GM12878 (cell line): ENCODE measurements at regions not wholly inside any gene's neighbourhood (a gene's known extent, or its start where the extent isn't known, plus 50 kb on each side); places are given as distances from the start of the nearest gene placed in this dataset.

Source experiments
- ATAC-seq: fragments of 200-7000 bp; cut with Tn5 transposase; 3 replicates; pipeline ENCODE4 v1.9.1; 2020; ENCODE audit warnings: mild to moderate bottlenecking, moderate library complexity
- BruUV-seq: library from RNA; stranded (reverse); fragments of 400-500 nt; replicated peaks from 2 replicates; lab custom pipeline; 2021; lab: Mats Ljungman, UMichigan
- CTCF ChIA-PET: fragments of 300-600 bp; sonication (Branson Sonifier 250); formaldehyde crosslinking; extraction: SDS; loops from one replicate; lab custom pipeline; 2021; ENCODE audit warnings: inconsistent platforms; lab: Yijun Ruan, JAX
- POLR2A ChIA-PET: fragments of 350-600 bp; formaldehyde crosslinking; extraction: SDS; loops from one replicate; lab custom pipeline; 2021; ENCODE audit warnings: inconsistent platforms; lab: Charles Lee
- RAD21 ChIA-PET: fragments of 300-600 bp; sonication (Branson Sonifier 250); formaldehyde crosslinking; loops from one replicate; lab custom pipeline; 2023; ENCODE audit warnings: antibody characterized with exemption; ENCODE audit not compliant: unreplicated experiment; lab: Charles Lee
- SMC1A ChIA-PET: fragments of 300-600 bp; sonication (Branson Sonifier 250); formaldehyde crosslinking; loops from one replicate; lab custom pipeline; 2023; ENCODE audit not compliant: unreplicated experiment, uncharacterized antibody; lab: Charles Lee
- DNase-seq: peaks from one replicate; pipeline ENCODE4 v3.0.0-alpha.2; 2011; ENCODE audit warnings: low read depth, low spot score
- FAIRE-seq: peaks from 3 replicates; lab custom pipeline; 2011; peaks lifted over from hg19 to GRCh38; lab: Jason Lieb, UNC
- H2AFZ ChIP-seq: 2 replicates; pipeline ENCODE4 v1.6.0; 2011; ENCODE audit warnings: low read depth, low read length, control low read depth; ENCODE audit not compliant: control insufficient read depth
- H3K27ac ChIP-seq: 2 replicates; pipeline ENCODE4 v1.5.1; 2011; ENCODE audit warnings: control low read depth; ENCODE audit not compliant: control insufficient read depth, insufficient read depth
- H3K27me3 ChIP-seq, 2 experiments: replicated peaks in 1 of 2; 2 replicates each; pipeline versions ENCODE4 v1.6.0 to v1.6.1; 2011; ENCODE audit warnings: low read length in 1 of 2; ENCODE audit not compliant: control insufficient read depth in 2 of 2, insufficient read depth in 2 of 2
- H3K36me3 ChIP-seq, 2 experiments: 2 replicates each; pipeline ENCODE4 v1.5.1; 2011; ENCODE audit warnings: low read length in 1 of 2; ENCODE audit not compliant: control insufficient read depth in 2 of 2, insufficient read depth in 2 of 2
- H3K4me1 ChIP-seq: 2 replicates; pipeline ENCODE4 v1.6.1; 2011; ENCODE audit warnings: mild to moderate bottlenecking, low read length, moderate library complexity, mixed read lengths; ENCODE audit not compliant: control insufficient read depth, insufficient read depth
- H3K4me2 ChIP-seq: 2 replicates; pipeline ENCODE4 v1.6.0; 2011; ENCODE audit warnings: control low read depth; ENCODE audit not compliant: control insufficient read depth, insufficient read depth
- H3K4me3 ChIP-seq: fragments of 200-600 bp; sonication (generic); 2 replicates; pipeline ENCODE4 v1.5.1; 2016
- H3K79me2 ChIP-seq: 2 replicates; pipeline ENCODE4 v1.6.0; 2011; ENCODE audit warnings: low read length; ENCODE audit not compliant: control insufficient read depth, insufficient read depth
- H3K9ac ChIP-seq: 2 replicates; pipeline ENCODE4 v1.8.0; 2011; ENCODE audit warnings: low read length, control low read depth, mixed read lengths; ENCODE audit not compliant: control insufficient read depth, insufficient read depth
- H3K9me3 ChIP-seq: replicated peaks from 3 replicates; pipeline ENCODE4 v1.5.1; 2011; ENCODE audit warnings: mild to moderate bottlenecking, low read length; ENCODE audit not compliant: control insufficient read depth, insufficient read depth
- H4K20me1 ChIP-seq: 2 replicates; pipeline ENCODE4 v1.6.0; 2011; ENCODE audit not compliant: control insufficient read depth, insufficient read depth
- ATF3 ChIP-seq: IDR thresholded peaks from 2 replicates; pipeline ENCODE4 v1.6.1; 2011; ENCODE audit warnings: low read depth, mild to moderate bottlenecking, low read length, moderate library complexity, borderline replicate concordance; ENCODE audit errors: extremely low read depth
- ATF7 ChIP-seq: fragments of 450-650 bp; IDR thresholded peaks from 2 replicates; pipeline ENCODE4 v1.6.1; 2016; ENCODE audit warnings: low read depth, mild to moderate bottlenecking
- BACH1 ChIP-seq: fragments of 450-650 bp; IDR thresholded peaks from 2 replicates; pipeline ENCODE4 v1.6.1; 2017; ENCODE audit warnings: mild to moderate bottlenecking, borderline replicate concordance
- IKZF2 ChIP-seq, 2 experiments: fragments of 450-650 bp; IDR thresholded peaks; 2 replicates each; pipeline ENCODE4 v1.6.1; 2017; ENCODE audit warnings: mild to moderate bottlenecking in 2 of 2, moderate library complexity in 2 of 2
- JUNB ChIP-seq: IDR thresholded peaks from 2 replicates; pipeline ENCODE4 v1.6.1; 2016; ENCODE audit warnings: antibody characterized with exemption, mild to moderate bottlenecking
- POLR2AphosphoS5 ChIP-seq: IDR thresholded peaks from 2 replicates; pipeline ENCODE4 v1.6.1; 2011; ENCODE audit warnings: mild to moderate bottlenecking, low read length, inconsistent platforms
- RFX5 ChIP-seq: IDR thresholded peaks from 2 replicates; pipeline ENCODE4 v1.6.1; 2011; ENCODE audit warnings: low read depth, low read length, improper control_type of control experiment
- ZBED1 ChIP-seq: IDR thresholded peaks from 2 replicates; pipeline ENCODE4 v1.6.1; 2016; ENCODE audit warnings: borderline replicate concordance
- ZNF592 ChIP-seq: fragments of 450-650 bp; IDR thresholded peaks from 2 replicates; pipeline ENCODE4 v1.6.1; 2017; ENCODE audit warnings: mild to moderate bottlenecking, moderate library complexity
- WGBS: methylation state at CpG from one replicate; pipeline ENCODE4 v1.1.6; 2016; ENCODE audit warnings: low lambda C conversion rate; ENCODE audit not compliant: insufficient replicate concordance, insufficient coverage; ENCODE audit errors: missing lambda C conversion rate; 5-methylcytosine and 5-hydroxymethylcytosine counted together
- in situ Hi-C: fragments of 300-500 bp; cut with MboI; formaldehyde crosslinking; loops from 9 replicates; pipeline ENCODE4 v1.14.3; 2018; ENCODE audit warnings: mixed read lengths
- intact Hi-C: fragments of 100-400 bp; cut with micrococcal nuclease; formaldehyde crosslinking; loops from one replicate; pipeline ENCODE4 v1.14.2; 2022; ENCODE audit not compliant: unreplicated experiment
- TF ChIP-seq, protein P1 (sequence below): fragments of 450-650 bp; IDR thresholded peaks from 2 replicates; pipeline ENCODE4 v1.6.1; 2017; ENCODE audit warnings: mild to moderate bottlenecking, low read depth, inconsistent platforms; ENCODE audit not compliant: poor library complexity, severe bottlenecking

- no TSS peak for BruUV-seq
- no peaks in the 10 kb centered on the region for H3K36me3 ChIP-seq
- ChIA-PET POLR2A (no interaction called here), SMC1A (interaction anchor here (0.7 kb wide), 1 partner anchor 282 kb away, joined by 3 read pairs; no protein-coding TSS in a partner anchor), RAD21 (no interaction called here), CTCF (no interaction called here)
- intact Hi-C loops (no loop called here), in situ Hi-C loops (no loop called here)
- TF ChIP-seq ZBED1 (no peak), JUNB (no peak)
- no peaks in the 10 kb centered on the region for H3K79me2 ChIP-seq
- H3K4me3 ChIP-seq, result no peak overlapping the region
- H3K27me3 ChIP-seq, result no peaks in the 10 kb centered on the region; a peak in 1 of 4 replicates
- H3K9me3 ChIP-seq, result peaks cover 8% of the 10 kb centered on the region
- DNase-seq (no peak), FAIRE-seq (no peak), ATAC-seq (no peak)
- no peaks in the 10 kb centered on the region for H3K4me1 ChIP-seq
- no peak overlapping the region for H3K9ac ChIP-seq
- no peak overlapping the region for H2AFZ ChIP-seq
- WGBS, result 7% methylated on average over 9 of the region's 10 CpGs
- H4K20me1 ChIP-seq, result no peaks in the 10 kb centered on the region
- no peak overlapping the region for H3K27ac ChIP-seq
- no peak overlapping the region for H3K4me2 ChIP-seq
Observed at GRCh38 chr10:78328592-78329404, 295.1 kb downstream of the RPS24 start.

DNA sequence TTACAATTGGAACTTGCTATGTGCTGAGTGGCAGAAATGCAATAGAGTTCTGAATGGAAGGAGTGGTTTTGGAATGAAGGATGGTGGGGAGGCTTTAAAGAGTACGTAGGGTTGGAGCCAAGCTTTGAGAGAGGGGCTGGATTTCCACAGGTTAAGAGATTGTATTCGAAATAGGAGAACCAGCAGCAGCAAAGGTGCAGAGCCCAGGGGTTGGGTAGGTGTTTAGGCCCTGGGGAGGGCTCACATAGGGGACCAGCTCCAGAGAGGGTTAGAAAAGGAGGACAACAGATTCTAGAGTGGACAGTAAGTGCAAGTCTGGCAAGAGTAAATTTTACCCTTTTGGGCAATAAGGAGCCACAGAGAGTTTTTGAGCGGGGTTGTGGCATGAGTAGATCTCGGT lies 297.2 kb downstream of the RPS24 start:
- FAIRE-seq (no peak), ATAC-seq (no peak), DNase-seq (no peak)
- POLR2A ChIA-PET, result no interaction called here
- in situ Hi-C loops (no loop called here), intact Hi-C loops (no loop called here)
- no peaks in the 10 kb centered on the region for H3K36me3 ChIP-seq
- H3K9ac ChIP-seq, result no peak overlapping the region
- H3K27me3 ChIP-seq, result no peaks in the 10 kb centered on the region; a peak in 2 of 4 replicates
- CTCF ChIA-PET, result no interaction called here
- no peaks in the 10 kb centered on the region for H3K79me2 ChIP-seq
- no peak overlapping the region for H3K4me2 ChIP-seq
- no peak overlapping the region for H3K4me3 ChIP-seq
- BruUV-seq, result no TSS peak
- RAD21 ChIA-PET, result no interaction called here
- H4K20me1 ChIP-seq, result no peaks in the 10 kb centered on the region
- H3K27ac ChIP-seq, result no peak overlapping the region
- H3K9me3 ChIP-seq, result peaks cover 7% of the 10 kb centered on the region
- WGBS, result 25% methylated on average over 4 of the region's 4 CpGs
- H3K4me1 ChIP-seq, result no peaks in the 10 kb centered on the region
- H2AFZ ChIP-seq, result no peak overlapping the region
- SMC1A ChIA-PET, result interaction anchor here (0.7 kb wide), 1 partner anchor 345 kb away, joined by 3 read pairs; no protein-coding TSS in a partner anchor
- no peak for TF ChIP-seq RFX5
- TF ChIP-seq, protein P1, sequence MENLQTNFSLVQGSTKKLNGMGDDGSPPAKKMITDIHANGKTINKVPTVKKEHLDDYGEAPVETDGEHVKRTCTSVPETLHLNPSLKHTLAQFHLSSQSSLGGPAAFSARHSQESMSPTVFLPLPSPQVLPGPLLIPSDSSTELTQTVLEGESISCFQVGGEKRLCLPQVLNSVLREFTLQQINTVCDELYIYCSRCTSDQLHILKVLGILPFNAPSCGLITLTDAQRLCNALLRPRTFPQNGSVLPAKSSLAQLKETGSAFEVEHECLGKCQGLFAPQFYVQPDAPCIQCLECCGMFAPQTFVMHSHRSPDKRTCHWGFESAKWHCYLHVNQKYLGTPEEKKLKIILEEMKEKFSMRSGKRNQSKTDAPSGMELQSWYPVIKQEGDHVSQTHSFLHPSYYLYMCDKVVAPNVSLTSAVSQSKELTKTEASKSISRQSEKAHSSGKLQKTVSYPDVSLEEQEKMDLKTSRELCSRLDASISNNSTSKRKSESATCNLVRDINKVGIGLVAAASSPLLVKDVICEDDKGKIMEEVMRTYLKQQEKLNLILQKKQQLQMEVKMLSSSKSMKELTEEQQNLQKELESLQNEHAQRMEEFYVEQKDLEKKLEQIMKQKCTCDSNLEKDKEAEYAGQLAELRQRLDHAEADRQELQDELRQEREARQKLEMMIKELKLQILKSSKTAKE, result no peak
- TF ChIP-seq ZNF592, result no peak
- TF ChIP-seq POLR2AphosphoS5, result no peak
- no peak for TF ChIP-seq ATF7
- no peak for TF ChIP-seq ATF3
- TF ChIP-seq BACH1, result no peak
- no peak for TF ChIP-seq IKZF2 (IDR thresholded peaks at IDR 0.05)
- TF ChIP-seq ZBED1, result no peak
